DND-41 (cell line): ENCODE measurements at regions not wholly inside any gene's neighbourhood (a gene's known extent, or its start where the extent isn't known, plus 50 kb on each side); places are given as distances from the start of the nearest gene placed in this dataset.

Source experiments
- CTCF ChIP-seq: IDR thresholded peaks from 2 replicates; pipeline ENCODE4 v1.5.1; 2012; ENCODE audit warnings: borderline replicate concordance, low read length, moderate library complexity, mild to moderate bottlenecking; ENCODE audit not compliant: poor library complexity, severe bottlenecking; ENCODE audit errors: extremely low read depth
- EZH2 ChIP-seq: IDR thresholded peaks from 3 replicates; pipeline ENCODE4 v1.6.1; 2012; ENCODE audit warnings: borderline replicate concordance, low read depth, mild to moderate bottlenecking, moderate library complexity, low read length, inconsistent platforms; ENCODE audit not compliant: severe bottlenecking

GRCh38 chr5:1686016-1686802 lies 113.4 kb downstream of the MRPL36 start:
- TF ChIP-seq CTCF (no peak), EZH2 (no peak)
